Calu3 (cell line): ENCODE measurements at regions not wholly inside any gene's neighbourhood (a gene's known extent, or its start where the extent isn't known, plus 50 kb on each side); places are given as distances from the start of the nearest gene placed in this dataset.

Experiments
- BruUV-seq: library from RNA; stranded (reverse); fragments of 400-500 nt; replicated peaks from 2 replicates; lab custom pipeline; 2021; lab: Mats Ljungman, UMichigan
- CTCF ChIA-PET: fragments of 300-600 bp; sonication (Branson Sonifier 250); formaldehyde crosslinking; loops from one replicate; lab custom pipeline; 2022; ENCODE audit warnings: antibody characterized with exemption; lab: Charles Lee
- DNase-seq: peaks from one replicate; pipeline ENCODE4 v3.0.0; 2022
- H3K27ac Mint-ChIP-seq: one replicate; pipeline ENCODE4 v1.8.0; 2022; ENCODE audit warnings: mixed read lengths; ENCODE audit not compliant: unreplicated experiment
- H3K27me3 Mint-ChIP-seq: one replicate; pipeline ENCODE4 v1.8.0; 2022; ENCODE audit warnings: mixed read lengths; ENCODE audit not compliant: unreplicated experiment
- H3K36me3 Mint-ChIP-seq: one replicate; pipeline ENCODE4 v1.8.0; 2022; ENCODE audit warnings: mild to moderate bottlenecking, moderate library complexity, mixed read lengths; ENCODE audit not compliant: insufficient read depth, unreplicated experiment
- H3K4me1 Mint-ChIP-seq: one replicate; pipeline ENCODE4 v1.8.0; 2022; ENCODE audit warnings: mild to moderate bottlenecking, low read depth, mixed read lengths; ENCODE audit not compliant: unreplicated experiment
- H3K4me3 Mint-ChIP-seq: one replicate; pipeline ENCODE4 v1.8.0; 2022; ENCODE audit warnings: mild to moderate bottlenecking, low read depth, moderate library complexity, mixed read lengths; ENCODE audit not compliant: unreplicated experiment
- H3K9me3 Mint-ChIP-seq: one replicate; pipeline ENCODE4 v1.8.0; 2022; ENCODE audit warnings: low read depth, mixed read lengths; ENCODE audit not compliant: unreplicated experiment
- intact Hi-C: fragments of 100-400 bp; cut with micrococcal nuclease; formaldehyde crosslinking; loops from one replicate; pipeline ENCODE4 v1.10.0; 2022; ENCODE audit not compliant: unreplicated experiment
- TF ChIP-seq, protein P1 (sequence below): fragments of 200-600 bp; IDR thresholded peaks from one replicate; pipeline ENCODE4 v1.8.0; 2022; ENCODE audit warnings: antibody characterized with exemption; ENCODE audit not compliant: unreplicated experiment

DNA sequence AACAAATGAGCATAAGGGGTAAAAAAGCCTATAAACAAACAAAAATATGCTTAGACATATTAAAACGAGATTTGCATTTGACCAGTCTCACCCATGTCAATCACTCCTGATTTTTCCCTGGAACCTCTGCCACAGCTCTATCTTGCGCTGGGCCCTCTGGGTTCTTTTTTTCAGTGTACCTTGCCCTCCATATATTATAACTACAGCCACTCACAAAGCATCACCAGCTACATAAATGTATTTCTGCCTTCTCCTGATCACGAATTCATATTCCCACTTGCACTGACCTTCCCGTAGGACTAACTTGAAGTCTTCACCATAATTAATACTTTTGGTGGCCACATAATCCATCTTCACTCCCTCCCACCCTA lies 395.6 kb upstream of the ROBO2 start:
- Mint-ChIP-seq H3K4me1 (no peaks in the 10 kb centered on the region), H3K36me3 (peaks cover 5% of the 10 kb centered on the region), H3K4me3 (no peak overlapping the region), H3K27me3 (no peaks in the 10 kb centered on the region), H3K9me3 (peaks cover 2% of the 10 kb centered on the region), H3K27ac (no peak overlapping the region)
- TF ChIP-seq, protein P1, sequence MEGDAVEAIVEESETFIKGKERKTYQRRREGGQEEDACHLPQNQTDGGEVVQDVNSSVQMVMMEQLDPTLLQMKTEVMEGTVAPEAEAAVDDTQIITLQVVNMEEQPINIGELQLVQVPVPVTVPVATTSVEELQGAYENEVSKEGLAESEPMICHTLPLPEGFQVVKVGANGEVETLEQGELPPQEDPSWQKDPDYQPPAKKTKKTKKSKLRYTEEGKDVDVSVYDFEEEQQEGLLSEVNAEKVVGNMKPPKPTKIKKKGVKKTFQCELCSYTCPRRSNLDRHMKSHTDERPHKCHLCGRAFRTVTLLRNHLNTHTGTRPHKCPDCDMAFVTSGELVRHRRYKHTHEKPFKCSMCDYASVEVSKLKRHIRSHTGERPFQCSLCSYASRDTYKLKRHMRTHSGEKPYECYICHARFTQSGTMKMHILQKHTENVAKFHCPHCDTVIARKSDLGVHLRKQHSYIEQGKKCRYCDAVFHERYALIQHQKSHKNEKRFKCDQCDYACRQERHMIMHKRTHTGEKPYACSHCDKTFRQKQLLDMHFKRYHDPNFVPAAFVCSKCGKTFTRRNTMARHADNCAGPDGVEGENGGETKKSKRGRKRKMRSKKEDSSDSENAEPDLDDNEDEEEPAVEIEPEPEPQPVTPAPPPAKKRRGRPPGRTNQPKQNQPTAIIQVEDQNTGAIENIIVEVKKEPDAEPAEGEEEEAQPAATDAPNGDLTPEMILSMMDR, result no peak
- BruUV-seq, result no TSS peak
- DNase-seq, result no peak
- intact Hi-C loops, result no loop called here
- CTCF ChIA-PET, result no interaction called here

DNA sequence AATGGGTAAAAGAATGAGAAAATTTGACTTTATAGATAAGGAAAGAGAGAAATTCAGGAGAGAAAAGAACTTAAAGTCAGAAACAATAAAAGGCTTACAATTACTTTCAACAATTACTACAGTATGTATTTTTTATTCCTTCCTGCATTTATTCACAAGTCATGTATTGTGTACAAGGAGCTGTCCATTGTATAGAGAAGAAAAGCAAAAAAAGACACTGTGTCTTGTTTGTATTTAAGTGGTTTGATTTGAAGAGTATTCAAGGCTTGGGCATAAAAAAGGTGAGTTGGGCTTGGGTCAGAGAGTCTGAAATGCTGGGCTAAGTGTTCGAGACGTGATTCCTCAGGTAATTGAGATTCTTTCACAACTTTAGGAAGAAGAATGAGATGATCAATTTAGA lies 394.2 kb upstream of the ROBO2 start:
- intact Hi-C loops, result no loop called here
- Mint-ChIP-seq H3K36me3 (peaks cover 5% of the 10 kb centered on the region), H3K4me1 (no peaks in the 10 kb centered on the region), H3K27me3 (no peaks in the 10 kb centered on the region), H3K9me3 (peaks cover 2% of the 10 kb centered on the region), H3K27ac (no peak overlapping the region), H3K4me3 (no peak overlapping the region)
- TF ChIP-seq, protein P1, result no peak
- no peak for DNase-seq
- CTCF ChIA-PET, result no interaction called here
- BruUV-seq, result no TSS peak

DNA sequence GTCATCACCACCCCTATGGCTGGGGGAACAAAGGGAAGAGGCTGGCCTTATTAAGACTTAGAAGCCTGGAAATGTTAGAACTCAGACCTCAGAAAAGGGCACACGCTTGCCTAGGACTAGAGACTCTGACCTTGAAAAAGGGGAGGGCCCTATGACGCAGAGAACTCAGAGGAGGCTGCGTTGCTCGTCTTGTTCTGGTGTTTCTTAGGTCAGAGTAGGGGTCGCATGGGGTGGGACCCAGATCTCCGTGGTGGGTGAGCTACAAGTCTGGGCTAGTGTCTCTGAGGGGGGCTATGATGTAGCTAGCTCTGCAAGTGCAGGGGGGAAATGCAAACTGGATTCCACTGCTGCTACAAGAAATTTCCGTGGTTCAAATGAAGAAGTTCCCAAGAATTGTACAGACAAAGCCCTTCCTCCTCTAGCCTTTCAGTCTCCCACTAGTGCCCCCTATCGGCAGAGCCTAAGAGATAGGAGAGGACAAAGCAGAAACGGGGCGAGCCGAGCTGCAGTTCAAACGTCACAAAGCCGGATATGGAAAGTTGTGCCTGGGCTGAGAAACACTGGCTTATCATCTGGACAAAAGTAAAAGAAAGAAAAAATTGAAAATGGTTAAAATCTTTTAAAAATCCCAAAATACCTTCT lies 392.9 kb upstream of the ROBO2 start:
- intact Hi-C loops, result no loop called here
- Mint-ChIP-seq H3K27me3 (no peaks in the 10 kb centered on the region), H3K27ac (no peak overlapping the region), H3K9me3 (no peaks in the 10 kb centered on the region), H3K36me3 (peaks cover 5% of the 10 kb centered on the region), H3K4me3 (no peak overlapping the region), H3K4me1 (no peaks in the 10 kb centered on the region)
- DNase-seq, result no peak
- BruUV-seq, result no TSS peak
- CTCF ChIA-PET, result no interaction called here
- TF ChIP-seq, protein P1, result no peak

DNA sequence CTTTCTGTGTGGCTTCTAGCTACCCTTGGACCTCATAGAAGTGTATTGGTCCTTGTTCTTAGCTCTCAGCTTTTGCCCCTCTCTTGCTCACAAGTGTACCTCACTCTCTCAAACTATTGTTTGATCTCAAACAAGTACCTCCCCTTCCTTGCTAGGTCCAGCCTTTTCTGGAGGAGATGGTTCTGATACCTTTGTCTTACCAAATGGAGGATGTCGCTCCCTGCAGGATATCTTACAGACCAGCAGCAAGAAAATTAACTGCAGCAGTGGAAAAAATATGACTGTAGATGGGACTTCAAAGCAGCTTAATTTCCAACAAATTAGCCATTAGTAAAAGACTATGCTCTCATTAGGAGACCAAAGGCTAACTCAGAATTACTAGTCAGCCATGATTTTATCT lies 388.1 kb upstream of the ROBO2 start:
- no peak overlapping the region for H3K4me3 Mint-ChIP-seq
- CTCF ChIA-PET, result no interaction called here
- peaks cover 5% of the 10 kb centered on the region for H3K36me3 Mint-ChIP-seq
- no peaks in the 10 kb centered on the region for H3K4me1 Mint-ChIP-seq
- H3K27me3 Mint-ChIP-seq, result no peaks in the 10 kb centered on the region
- BruUV-seq, result no TSS peak
- no peak overlapping the region for H3K27ac Mint-ChIP-seq
- TF ChIP-seq, protein P1, result no peak
- intact Hi-C loops, result no loop called here
- DNase-seq, result no peak
- no peaks in the 10 kb centered on the region for H3K9me3 Mint-ChIP-seq
